GM19025 (cell line): ENCODE measurements at regions not wholly inside any gene's neighbourhood (a gene's known extent, or its start where the extent isn't known, plus 50 kb on each side); places are given as distances from the start of the nearest gene placed in this dataset.

Experiments
- ATAC-seq: cut with Tn5 transposase; IDR thresholded peaks from one replicate; pipeline ENCODE4 v1.9.1; 2021; ENCODE audit warnings: mild to moderate bottlenecking, low read depth, moderate library complexity; ENCODE audit not compliant: unreplicated experiment

DNA sequence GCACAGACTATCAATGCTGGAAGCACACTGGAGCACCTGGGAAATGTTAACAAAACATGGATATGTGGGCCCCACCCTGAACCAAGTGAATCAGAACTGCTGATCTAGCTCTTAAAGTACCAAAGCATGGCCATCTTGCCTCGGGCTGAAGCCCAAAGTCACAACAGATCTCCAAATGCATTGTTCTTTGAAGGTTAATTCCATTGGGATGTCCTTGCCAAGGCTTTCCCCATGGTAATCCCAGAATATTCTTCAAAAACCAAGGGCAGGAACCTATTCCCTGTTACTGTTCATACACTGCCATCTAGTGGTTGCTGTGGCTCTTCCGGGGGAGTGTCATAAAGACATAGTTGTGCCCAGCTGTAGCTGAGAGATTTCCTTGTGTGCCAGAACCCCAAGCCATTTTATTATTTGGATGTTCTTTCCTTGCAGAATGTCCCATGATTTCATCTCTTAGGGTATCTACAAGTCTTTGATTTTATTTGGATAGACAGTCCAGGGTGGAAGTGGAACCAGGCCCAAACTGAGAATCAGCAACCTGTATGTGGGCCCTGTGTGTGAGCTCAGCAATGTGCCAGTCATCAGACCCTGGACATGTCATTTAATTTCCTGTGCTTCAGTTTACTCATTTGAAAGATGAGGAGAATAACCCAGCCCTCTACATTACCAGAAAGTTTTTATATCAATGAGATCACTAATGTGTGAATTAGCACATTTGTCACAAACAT, 290.0 kb downstream of the ACTL7B start:
- no peak for ATAC-seq

DNA sequence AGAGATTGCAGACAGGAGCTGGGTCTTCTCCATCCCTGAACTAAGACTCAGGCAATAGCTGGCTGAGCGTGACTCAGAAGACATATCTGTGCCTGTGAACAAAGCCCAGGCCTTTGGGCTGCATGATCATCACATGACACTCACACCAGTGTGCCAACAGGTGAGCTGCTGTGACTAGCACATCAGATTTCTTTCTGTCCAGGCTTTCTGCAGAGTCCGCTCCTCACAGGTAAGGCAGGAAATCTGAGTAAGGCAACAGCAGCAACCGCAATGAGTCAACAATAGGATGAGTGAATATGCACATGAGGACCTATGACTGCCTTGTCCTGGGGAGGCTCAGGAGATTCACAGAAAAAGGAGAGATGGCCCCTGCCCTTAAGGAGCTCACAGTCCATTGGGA, 293.6 kb downstream of the ACTL7B start:
- ATAC-seq: no peak

DNA sequence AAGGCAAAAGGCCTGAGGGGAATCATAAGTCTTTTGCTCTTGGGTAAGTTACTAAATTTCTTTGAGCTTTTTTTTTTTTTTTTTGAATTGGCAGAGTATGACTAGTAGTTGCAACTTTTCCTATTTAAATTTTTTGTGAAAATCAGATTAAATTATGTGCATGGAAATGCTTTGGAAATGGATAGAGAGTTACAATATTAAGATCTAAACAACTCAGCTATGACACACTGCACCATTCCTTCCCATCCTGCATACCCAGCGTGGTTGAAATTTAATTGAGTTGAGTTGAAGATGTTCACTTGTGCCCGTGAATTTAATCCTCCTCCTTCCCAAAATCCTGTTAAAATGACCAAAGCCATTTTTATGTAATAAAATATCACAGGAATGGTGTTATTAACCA, 296.4 kb downstream of the ACTL7B start:
- no peak for ATAC-seq

DNA sequence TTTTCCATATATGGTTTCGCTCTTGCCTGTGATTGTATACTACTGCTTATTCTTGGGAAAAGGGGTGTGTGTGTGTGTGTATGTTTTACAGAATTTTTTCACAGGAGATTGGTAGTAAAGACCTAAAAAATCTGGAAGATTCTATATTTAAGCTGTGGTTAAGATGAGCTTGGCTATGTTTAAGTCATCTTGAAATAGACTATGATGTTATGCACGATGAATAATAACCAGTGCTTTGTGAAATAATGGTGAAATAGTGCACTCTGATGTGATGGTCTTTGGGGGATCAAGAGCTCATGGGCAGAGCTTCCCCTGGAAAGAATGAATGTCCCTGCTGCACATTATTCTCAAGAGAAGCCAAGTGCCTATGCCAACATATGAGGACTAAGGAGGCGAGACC, 301.0 kb downstream of the ACTL7B start:
- no peak for ATAC-seq

DNA sequence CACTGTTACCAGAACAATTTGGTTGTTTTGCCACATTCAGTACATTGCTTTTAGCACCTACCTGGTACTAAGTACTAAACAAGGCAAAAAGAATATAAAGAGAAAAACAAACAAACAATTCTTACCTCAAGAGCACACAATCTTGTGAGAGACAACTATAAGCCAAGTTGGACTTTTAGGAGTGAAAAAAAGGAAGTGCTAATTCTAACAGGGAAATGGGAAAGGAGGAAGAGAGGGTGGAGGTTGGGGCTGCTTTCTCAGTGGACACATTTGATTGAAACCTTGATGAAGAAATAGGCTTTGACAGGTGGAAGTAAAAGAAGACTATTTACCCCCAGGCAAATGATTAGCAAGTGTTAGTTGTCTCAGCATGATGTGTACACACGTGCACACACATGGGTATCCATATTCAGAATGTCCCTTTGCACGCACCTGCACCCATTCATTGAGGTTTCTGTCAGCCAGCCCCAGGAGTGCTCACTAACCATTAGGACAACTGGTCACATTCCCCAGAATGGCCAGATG, 302.6 kb downstream of the ACTL7B start:
- ATAC-seq: no peak

DNA sequence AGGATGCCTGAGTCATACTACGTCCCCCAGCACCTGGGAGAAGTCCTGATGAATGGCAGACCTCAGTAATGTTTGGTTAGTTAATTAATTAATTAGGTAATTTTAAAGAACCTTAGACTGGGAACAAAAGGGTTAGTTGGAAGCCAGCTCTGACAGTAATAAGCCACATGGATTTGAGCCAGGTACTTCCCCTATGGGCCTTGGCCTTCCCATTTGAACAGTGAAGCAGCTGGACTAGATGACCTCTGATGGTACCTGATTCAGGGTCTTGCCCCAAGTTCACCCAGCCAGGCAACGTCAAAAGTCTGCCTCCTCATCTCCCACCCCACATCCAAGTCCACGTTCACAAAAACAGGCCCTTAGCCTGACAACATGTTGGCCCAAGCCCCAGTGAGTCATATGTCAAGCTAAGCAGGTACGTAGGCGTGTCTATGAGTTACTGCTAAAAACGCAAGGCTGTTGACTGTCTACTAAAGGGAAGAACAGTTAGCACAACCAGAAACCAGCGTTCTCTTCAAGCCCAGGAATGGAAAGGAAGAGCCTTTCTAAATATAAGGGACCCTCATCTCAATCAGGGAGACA, 303.2 kb downstream of the ACTL7B start:
- no peak for ATAC-seq

DNA sequence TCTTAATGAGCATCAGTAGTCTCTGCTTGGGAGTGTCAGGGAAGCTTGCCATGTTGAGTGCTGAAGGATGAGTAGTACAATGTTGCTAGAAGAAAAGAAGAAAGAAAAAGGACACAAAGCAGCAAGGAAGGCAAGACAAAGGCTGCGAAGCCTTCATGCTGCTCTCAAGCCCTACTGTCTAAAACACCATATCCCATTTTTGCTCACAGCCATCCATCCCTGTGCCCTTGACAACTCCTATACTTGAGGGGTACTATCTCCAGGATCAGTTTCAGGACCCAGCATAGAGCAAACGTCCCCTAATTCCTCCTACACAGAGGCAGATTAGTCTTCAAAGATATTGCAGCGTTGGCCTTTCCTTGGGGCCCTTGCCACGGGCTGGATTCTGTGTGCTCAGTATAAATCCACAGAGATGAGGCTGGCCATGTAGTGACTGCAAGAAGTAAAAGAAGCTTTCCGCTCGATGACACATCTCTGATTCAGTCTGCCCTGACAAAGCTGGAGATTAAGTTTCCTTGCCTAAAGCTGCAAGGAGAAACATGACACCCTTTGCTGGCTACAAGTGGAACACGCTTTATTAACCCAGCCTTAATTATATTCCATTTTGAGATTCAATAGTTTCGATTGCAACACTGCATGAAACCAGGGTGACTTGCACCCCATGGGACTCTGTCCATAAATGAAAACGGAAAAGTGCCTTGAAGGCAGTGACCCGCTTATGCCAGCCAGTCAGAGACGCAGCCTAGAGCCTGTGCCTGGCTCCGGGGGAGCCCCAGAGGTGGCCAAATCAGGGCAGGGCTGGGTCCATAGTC, 304.6 kb downstream of the ACTL7B start:
- no peak for ATAC-seq

DNA sequence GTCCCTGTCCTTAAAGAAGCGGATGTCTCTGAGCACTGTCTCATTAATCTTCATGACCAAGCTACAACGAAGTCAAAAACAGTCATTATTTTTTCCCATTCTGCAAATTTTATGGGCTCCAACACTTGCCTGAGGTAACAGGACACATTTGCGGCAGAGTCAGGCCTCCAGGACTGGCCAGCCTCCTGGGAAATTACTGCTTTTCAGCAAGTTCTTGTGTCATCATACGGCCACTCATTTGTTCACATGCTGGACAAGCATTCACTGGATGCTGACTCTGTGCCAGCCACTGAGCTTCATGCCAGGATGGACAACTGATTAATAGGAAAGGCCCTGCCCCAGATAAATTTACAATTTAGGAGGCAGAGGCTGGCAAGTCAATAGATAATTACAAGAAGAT, 305.7 kb downstream of the ACTL7B start:
- ATAC-seq: no peak

DNA sequence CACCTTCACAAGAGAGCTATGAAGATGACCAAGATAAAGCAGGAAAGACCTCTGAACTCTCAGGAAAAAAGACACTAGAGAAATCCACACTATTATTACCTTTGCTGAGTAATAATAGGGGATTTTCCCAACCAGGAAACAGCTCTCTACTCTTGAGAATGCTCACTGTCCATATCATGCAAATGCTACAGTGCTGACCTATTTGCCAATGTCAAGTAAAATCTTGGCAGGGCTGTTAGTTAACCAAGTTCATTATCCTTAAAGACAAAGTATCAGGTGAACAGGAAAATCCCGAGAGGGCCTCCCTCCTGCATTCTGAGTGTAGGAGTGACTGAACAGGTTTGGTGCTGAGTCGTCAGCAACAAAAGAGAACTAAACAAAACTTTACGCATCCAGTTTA, 306.6 kb downstream of the ACTL7B start:
- no peak for ATAC-seq

DNA sequence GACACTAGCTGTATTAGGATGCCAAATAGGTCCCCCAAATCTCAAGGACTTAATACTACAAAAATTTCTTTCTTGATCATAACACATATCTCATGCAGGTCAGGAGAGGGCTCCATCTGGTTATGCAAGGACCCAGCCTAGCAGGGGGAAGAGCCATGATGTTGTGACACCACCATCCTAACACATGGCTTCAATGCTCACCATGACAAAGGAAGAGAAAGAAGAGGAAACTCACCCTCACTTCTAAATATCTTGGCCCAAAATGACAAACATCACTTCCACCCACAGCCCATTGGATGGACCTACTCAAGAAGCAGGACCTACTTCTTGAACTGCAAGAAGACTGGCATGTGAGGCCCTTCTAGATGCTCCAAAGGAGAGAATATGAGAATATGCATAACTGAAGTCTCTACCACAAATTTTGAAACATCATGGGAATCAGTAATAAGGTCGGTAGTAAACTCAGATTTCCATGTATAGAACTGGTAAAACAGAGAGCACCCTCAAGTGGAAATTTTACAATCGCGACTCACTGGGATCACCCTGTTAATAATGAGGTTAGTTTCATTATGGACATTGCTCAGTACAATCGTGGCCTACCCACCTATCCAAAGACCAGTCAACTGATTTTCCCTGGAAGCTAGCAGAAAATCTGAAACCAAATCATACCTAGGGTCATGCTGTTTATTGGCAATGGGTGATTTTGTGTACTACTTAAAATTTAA, 308.2 kb downstream of the ACTL7B start:
- ATAC-seq: no peak

DNA sequence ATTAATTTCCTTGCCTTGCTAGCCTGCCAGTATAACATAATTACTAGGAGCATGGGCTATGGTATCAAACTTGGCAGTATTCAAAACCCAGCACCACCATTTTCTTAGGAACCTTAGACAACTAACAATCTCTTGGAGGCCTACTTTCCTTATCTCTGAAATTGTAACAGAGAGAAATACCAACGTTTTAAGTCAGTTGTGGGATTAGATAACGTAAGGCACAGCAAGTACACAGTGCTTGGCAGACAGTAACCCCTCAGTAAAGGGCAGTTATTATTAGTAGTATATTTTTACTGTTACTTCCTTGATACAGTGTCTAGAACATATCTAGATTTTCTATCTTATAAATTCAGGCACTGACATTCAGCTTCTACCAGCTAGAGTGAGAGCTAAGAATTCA, 309.6 kb downstream of the ACTL7B start:
- no peak for ATAC-seq

DNA sequence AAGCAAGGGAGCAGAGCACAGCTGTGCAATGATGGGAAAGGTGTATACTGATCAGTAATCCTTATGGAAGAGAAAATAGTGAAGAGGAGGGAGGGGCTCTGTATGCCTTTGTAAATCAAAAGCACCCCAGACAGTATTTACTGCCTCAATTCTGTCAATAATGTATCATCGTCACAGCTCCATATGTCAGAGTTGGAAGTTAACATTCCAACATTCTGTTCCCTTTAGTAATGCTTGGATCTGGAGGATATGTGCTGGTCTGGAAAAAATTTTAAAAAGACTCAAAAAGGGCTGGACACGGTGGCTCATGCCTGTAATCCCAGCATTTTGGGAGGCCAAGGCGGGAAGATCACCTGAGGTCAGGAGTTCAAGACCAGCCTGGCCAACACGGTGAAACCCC, 310.4 kb downstream of the ACTL7B start:
- ATAC-seq: no peak

DNA sequence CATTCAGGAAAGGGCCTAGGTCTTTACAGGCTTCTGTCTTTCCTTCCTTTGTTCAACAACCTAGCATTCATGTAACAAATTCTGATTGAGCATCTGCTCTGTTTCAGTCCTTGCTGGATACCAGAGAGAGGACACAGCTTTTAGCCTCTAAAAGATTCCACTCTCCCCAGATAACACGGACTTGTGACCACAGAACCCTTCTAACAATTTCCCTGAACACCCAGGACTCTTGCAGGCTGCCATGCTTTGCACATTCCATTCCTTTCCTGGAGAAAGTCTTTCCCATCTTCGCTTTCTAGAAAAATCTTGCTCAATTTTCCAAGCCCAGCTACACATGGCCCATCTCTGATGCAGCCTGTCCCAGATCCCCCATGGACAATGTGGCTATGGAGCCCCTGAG, 310.9 kb downstream of the ACTL7B start:
- no peak for ATAC-seq

DNA sequence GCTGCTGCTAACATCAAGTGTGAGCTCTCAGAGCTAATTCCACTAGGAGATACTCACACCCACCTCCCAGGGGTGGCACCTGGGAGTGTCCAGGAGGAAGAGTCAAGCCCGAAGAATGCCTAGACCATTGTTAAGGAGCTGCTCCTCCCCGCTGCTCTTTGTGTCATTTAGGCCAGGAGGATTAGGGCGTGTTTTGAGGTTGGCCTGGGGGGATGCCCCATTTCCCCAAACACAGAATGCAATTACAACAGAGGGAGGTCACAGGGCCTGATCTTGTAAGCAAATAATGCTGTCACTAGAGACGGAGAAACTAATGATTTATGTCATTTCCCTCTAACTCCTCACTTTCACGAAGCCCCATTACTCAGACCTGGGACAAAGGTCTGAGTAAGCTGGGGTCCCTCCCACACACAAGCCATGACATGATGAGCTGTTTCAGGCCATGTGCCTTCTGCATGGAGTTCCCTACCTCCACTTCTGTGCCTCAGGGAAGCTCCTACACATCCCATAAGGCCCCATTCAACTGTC, 312.5 kb downstream of the ACTL7B start:
- ATAC-seq: no peak

DNA sequence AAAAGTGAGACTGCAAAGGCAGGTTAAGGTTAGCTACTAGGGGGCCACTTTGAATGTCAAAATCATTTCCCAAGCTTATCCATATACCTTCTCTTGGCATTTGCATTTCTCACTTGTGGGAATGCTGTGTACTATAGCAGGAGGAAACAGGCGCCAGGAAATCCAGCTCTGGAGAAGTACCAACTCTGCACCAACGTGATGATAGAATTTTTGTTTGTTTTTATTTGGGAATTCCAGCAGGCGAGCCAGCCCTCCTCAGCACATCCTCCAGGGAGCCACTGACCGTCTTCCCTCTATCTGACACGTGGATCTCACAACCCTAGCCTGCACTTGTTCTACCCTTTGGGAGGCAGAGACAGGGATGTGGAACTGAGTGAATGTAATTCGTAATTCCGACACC, 318.0 kb downstream of the ACTL7B start:
- no peak for ATAC-seq

DNA sequence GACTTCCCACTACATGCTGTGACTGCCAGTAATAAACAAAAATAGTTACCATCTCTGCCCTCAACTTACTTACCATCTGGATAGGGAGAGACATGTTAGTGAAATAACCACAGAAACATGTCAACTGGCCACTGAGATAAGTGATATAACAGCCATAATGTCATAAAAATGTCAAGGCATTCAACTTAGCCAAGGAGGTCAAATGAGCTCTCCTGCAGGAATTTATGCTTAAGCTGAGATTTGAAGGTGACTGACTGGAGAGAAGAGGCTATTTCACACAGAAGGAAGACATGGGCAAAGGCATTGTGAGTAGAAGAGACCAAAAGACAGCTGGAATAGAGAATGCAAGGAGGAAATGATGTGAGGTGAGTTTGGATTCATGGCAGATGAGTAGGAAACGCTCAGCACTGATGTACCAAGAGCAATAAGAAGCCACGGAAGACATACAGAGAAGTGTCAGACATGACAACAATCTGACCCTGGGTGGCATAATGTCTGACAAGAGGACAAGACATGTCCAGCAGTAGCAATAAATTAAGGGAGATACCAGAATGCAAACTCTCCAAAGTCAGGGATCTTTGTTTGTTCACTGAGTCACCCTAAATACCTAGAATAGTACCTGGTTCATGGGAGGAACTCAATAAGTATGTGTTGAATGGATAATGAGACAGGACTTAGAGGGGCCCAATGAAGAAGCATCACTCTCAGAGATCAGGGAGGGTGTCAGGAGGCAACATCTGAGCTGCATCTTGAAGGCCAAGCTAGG, 318.8 kb downstream of the ACTL7B start:
- no peak for ATAC-seq

DNA sequence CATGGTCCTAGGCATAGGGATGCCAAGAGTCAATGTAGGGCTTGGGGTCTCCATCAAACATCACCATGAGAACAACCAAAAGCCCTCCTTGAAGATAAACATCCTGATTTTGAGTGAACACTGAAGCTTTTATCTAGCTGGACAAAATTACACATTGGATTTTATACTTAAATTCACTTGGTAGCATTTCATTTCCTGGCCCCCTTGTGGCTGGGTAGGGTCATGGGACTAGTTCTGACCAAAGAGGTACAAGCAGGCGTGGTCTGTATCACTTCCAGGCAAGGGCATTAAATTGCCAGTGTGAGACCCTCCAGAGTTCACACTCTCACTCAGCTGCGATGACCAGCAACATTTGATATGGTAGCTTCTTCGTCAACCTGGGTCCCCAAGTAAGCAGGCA, 320.3 kb downstream of the ACTL7B start:
- no peak for ATAC-seq

DNA sequence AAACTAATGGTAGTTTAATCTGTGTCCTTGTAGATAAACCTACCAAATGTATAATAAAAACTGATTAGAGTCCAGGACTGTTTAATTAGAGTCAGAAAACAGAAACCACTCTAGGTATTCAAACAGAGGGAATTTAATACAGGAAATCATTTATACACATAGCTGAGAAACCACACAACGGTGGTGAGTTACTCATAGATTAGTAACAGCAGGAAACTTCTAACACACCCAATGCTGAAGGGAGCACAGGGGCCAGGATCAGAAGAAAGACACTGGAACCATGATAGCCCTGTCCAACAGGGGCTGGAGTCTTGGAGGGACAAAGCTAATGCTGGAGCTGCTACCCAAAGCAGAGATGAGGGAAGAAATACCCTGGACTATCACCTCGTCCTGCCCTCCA, 321.0 kb downstream of the ACTL7B start:
- no peak for ATAC-seq

DNA sequence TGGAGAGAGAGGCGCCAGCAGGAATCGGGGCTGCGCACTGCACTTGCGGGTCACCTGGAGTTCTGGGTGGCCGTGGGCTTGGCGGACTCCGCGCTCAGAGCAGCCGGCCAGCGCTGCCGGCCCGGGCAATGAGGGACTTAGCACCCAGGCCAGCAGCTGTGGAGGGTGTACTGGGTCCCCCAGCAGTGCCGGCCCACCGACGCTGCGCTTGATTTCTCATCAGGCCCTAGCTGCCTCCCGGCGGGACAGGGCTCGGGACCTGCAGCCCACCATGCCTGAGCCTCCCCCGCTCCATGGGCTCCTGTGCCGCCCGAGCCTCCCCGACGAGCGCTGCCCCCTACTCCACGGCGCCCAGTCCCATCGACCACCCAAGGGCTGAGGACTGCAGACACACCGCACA, 325.6 kb downstream of the ACTL7B start:
- ATAC-seq: no peak

DNA sequence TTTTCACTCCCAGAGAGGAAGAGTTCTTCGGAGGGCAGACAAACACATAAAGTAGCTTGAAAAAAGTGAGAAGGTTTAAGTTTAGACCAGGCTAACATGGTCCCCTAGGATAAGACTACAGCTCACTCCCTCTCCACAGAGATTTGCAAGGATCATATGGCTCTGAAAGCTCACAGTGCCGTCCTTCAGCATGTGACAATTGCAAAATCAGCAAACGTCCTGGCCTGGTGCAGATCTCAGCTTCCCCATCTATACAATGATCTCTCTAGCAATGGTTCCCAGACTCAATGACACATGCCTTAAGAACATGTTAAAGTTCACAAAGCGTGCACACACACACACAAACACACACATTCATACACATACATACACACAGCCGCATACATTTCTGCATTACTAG, 327.6 kb downstream of the ACTL7B start:
- no peak for ATAC-seq
